ENCODE measurements at regions not wholly inside any gene's neighbourhood (a gene's known extent, or its start where the extent isn't known, plus 50 kb on each side); places are given as distances from the start of the nearest gene placed in this dataset.
A peak's percentile ranks its signal among the peaks of the same experiment; 100 is the strongest.
"Not testable (repeated sequence)": the region's sequence is repeated elsewhere in the genome, so short reads cannot be mapped to it uniquely, and the experiment has no call there.

DNA sequence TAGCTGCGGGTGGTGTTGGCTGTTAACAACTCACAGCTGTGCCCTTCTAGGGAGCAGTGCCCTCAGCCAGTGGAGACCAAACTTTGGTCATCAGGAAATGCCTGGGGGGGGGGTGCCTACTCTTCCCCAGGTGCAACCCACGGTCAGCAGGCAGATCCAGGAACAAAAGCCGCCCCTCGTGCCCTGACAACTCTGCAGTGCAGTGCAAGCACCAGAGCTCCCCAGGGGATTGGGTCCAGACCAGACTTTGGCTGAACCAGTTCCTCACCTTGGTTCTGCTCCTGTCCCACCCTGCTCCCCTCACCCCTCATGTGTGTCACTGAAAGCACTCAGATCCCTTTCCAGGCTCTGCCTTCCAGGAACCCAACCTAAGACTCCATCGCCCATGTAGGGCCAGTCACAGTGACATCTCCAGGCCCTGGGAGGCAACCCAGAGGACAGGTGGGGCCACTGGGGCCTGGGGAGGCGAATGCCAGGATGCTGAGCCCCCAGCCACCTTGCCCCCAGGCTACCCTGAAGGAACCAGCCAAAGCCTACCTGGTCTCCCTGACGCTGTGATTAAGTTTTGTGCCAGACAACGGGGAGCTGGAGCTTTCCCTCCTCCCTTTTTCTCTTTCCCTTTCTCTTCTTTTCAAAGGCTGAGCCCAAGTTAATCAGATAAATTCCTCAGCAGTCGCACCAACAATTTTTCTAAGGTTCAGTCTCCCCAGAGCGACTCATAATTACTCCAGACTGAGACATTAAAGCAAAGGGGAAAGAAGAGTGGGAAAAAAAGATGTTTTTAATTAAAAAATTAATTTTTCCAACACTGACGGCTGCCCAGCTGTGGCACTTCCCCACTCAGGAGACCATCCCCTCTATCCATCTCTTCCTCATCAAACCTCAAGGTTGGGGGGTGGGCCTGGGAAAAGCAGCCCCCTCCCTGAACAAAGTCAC is 207.5 kb upstream of the LINGO1 start:
- no peak for DNase-seq (ENCODE audit: low read depth)

DNA sequence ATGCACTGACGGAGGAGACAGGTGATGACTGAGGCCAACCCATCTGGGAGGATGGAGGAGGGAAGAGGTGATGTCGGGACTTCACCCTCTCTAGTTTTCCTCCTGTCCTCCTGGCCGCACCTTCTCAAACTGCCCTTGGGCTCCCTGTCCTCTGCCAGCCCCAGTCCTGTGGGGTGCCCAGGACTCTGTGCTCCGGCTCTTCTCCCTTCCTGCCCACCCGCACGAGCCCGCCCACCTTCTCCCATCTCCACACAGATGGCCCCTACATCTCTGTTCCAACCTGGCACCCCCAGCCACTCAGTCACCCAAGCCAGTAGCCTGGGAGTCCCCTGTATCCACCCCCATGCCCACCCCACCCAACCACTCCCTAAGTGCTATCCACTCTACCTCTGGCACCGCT is 206.7 kb upstream of the LINGO1 start:
- no peak for DNase-seq (ENCODE audit: low read depth)

DNA sequence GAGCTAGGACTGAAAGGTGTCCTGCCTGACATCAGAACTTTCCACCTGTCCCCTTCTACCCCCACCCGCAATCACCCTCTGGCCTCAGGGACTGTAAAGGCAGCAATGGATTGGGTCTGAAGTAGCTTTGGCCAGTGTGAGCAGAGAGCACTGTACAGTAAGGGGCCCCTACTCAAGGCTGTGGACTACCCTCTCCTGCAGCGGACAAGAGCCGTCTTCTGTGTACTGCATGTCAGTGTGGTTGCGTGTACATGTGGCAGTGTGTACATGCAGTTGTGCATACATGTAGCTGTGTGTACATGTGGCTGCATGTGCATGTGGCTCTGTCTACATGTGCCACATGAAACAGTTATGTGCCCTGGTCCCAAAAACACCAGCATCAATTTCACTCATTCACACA is 205.9 kb upstream of the LINGO1 start:
- DNase-seq (ENCODE audit: low read depth), result no peak

DNA sequence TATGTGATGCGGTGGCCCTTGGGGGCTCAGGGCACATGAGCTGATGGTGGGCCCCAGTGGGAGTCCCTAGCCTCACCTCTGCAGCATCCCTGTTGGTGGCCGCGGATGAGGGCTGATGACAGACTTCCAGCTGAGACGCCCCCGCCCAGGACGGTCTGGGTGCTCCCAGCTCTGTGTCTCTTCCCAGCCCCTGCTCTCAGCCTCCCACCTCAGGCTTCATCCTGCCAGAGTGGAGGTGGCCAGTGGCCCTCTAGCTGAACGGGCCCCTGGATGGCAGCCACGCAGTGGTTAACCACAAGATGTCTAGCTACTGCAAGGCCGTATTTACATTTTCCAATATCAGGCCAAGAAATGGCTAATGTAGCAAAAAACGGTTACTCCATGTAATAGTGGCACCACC is 205.3 kb upstream of the LINGO1 start:
- peak; percentile 39 for DNase-seq (ENCODE audit: low read depth)

DNA sequence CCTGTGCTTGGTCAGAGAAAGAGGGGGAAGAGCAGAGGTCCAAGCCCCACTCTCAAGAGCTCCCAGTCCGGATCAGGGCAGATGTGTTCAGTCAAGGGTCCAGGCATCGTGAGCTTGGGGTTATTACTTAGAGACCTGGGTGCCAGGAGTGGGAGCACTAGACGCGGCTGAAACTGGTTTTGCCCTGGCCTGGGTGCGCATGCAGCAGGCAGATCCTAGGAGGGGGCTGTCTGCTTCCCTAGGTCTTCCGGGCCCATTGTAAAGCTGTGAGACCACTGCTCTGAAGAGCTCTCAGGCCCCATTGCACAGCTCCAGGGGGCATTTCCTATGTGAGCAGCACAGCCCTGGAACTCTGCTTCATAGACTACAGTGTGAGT is 204.9 kb upstream of the LINGO1 start:
- no peak for DNase-seq (ENCODE audit: low read depth)

DNA sequence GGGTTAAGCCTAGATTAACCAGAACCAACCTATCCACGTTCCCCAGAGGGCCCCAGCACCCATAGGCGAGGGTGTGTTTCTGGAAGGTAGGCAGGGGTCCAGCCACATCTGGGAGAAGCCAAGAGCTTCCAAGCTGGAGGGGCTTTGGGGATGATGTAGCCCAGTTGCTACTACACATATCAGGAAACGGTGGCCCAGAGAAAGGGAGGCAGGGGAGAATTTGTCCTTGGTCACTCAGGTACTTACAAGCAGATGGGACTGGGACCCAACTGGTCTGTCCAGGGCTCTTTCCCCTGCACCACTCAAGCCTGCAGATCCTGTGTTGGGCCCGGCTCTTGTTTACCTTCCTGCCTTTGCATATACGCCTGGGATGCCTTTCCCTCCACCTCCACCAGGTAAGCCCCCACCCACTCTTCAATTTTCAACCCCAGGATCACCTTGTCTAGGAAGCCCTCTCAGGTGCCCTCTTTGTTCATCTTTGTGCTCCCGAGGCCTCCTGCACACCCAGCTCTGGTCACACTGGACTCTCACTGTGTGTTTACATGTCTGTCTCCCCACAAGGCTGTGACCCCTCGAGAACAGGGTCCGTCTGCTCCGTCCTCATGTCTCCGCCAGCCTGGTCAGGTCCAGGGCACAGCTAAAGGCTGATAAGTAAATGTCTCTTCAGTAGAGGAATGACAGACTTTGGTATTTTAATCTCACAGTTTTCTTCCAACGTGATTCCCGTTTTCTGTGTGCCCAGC is 204.4 kb upstream of the LINGO1 start:
- DNase-seq (ENCODE audit: low read depth), result no peak

DNA sequence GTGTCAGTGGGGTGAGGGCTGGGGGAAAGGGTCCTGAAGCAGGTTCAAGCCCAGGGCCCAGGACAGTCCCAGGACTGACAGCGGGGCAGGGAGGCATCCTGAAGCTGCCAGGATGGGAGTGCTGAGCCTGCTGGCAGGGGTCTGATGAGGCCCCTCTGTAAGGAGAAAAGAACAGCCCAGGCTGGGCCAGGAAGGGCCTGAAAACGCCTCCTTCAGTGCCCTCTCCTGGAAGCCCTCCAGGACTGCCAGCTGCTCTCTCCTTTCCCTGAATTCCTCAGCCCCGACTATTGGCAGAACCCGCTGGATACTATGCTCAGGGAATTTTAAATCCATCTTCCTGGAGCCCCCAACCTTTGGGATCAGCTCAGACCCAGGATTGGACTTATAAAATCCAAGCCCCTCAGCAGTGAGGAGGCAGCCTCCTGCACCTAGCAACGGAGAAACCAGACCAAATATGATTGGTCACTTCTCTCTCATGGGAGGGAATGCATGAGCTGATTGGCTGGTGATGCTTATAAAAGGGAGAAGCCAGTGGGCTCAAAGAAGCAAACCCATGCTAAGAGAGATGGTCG is 203.5 kb upstream of the LINGO1 start:
- DNase-seq (ENCODE audit: low read depth), result peak; percentile 38

DNA sequence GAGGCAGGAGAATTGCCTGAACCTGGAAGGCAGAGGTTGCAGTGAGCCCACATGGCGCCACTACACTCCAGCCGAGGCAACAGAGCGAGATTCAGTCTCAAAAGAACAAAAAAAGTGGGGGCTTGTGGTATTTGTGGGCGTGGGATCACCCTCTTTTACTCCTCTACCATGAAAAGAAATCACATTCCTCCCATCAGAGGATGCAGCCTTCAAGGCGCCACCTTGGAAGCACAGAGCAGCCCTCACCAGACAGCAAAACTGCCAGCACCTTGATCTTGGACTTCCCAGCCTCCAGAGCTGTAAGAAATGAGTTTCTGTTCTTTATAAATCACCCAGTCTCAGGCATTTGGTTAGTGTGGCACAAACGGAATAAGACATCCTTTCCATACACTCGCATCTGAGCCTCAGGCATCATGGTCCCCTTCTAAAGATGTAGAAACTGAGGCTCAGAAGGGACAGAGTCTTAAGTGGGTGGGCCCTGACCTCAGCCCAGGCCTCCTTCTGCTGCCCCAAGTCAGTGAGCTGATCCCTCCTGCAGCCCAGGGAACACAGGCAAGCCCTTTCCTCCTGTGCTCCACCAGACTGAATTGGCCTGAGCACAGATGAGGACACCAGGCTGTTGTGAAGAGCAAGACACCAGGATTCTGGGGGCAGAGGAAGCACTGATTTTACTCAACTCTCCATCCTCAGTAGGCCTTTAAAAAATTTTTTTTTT is 201.7 kb upstream of the LINGO1 start:
- no peak for DNase-seq (ENCODE audit: low read depth)

DNA sequence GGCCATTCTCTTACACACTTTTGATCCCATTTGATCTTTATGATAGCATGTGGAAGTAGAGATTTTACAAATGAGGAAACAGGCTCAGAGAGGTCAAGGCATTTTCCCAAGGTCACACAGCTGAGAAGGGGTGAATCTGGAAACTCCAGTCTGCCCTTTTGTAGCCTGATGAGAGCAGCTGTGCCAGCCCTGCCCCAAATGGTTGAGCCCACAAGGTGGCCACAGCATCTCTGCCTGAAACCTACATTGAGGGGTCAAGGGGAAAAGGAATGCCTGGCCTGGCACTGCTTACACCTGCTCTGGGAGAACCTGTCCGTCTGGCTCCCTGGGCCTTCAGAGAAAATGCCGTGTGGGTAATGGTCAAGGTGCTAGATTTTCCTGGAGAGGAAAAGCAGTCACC is 200.2 kb upstream of the LINGO1 start:
- DNase-seq (ENCODE audit: low read depth), result no peak

DNA sequence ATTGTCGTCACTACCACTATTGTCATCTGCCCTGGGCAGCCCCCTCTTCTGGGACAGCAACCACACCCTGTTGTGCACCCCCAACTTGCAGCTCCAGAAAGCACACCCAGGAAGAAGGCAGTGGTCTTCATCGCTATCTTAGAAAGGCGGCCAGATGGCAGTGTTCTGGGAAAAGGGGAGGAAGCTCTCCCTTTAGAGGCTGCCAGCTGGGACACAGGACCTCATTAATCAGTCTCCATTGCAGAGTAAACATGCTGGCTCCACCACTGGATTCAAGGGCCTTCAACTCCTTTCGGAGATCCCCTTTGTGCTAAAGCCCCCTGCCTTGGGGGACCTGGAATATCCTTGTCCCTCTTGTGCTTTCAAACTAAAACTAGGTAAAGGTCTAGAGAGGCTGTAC is 199.3 kb upstream of the LINGO1 start:
- no peak for DNase-seq (ENCODE audit: low read depth)

DNA sequence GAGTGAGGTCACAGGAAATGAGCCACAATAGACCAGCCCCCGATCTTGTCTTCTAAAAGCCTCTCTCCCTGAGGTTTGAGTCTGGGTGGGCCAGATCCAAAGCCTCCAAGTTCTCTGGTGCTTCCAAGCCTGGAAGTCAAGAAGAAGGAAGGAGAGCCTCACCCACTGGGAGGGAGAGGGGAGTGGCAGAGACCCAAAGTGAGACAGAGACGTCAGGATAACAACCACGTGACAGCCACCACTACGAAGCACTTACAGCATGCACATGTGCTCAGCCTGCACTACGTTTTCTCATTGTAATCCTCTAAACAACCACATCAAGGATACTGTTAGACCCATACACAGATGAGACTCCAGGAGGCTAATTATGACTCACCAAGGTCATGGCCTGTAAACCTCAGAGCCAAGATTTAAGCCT is 197.3 kb upstream of the LINGO1 start:
- DNase-seq (ENCODE audit: low read depth), result peak; percentile 89

DNA sequence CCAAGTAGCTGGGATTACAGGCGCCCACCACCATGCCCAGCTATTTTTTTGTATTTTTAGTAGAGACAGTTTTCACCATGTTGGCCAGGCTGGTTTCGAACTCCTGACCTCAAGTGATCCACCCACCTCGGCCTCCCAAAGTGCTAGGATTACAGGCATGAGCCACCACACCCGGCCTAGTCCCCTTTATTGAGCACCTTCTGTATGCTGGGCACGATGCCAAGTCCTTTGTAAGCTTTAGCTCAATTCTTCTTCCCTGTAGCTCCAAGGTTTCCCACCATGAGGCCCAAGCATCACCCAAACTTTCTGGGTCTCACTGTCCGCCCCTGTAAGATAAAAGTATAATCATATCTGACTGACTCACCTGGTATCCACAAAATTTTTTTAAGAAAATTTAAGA is 196.6 kb upstream of the LINGO1 start:
- not testable (repeated sequence) for DNase-seq (ENCODE audit: low read depth)

DNA sequence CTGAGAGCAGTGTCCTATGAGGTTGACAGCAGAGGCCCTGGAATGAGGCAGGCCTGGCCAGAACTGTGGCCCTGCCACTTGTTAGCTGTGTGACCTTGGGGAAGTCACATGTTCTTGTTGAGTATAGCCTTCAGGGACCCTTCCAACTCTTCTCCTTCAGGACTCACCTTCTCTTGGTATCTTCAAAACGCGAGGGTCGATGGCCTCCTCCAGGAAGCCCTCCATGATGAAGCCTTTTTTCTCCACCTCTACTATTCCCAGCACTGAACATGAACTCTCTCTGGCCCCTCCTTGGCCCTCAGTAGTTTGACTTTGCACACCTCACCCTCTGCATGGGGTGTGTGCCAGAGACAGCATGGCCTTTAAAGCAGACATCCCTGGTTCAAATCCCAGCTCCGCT is 195.1 kb upstream of the LINGO1 start:
- DNase-seq (ENCODE audit: low read depth), result no peak

DNA sequence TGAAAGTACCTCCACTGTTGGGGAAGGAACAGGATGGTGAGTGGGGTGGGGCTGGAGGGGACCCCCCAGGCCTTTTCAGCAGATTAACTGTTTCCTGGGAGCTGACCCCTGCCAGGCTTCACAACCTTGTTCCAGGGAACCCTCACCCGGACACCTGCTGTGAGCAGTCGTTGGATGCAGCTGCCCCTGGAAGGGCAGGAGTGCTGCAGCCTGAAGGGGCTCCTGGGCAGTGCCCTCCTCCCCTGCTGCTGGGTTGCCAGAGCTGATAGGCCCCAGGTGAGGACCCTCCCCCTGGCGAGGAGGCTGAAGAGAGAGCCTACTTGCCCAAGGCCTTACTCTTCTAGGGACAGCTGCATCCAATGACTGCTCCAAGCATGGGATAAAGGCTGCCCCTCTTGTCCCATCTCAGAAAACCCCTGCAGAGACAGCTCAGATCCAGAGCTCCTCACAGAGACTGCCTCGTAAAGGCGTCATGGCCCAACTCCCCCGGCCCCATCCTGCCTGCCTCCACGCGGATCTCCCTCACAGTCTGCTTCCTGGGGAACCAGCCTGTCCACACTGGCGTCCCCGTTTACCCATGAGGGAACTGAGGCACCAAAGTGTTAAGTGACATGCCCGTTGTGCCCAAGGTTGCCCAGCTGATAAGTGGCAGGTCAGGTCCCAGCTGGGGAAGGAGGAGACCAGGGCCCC is 193.4 kb upstream of the LINGO1 start:
- no peak for DNase-seq (ENCODE audit: low read depth)

DNA sequence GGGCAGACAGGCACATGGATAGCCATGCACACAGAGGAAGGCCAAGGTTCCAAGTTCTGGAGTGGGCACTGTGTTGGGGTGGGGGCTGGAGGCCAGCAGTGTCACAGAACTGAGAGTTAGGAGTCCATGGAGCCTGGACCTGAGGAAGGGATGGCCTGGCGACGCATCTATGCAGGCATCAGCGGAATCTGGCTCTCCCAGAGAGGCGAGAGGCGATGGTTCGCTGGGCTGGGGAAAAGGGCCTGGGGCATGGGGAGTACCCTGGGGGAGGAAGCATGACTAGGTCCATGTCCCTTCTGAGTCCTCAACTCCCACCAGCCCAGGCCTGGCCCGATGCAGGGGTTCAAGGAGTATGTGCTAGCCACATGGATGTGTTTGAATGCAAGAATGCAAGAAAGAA is 192.8 kb upstream of the LINGO1 start:
- no peak for DNase-seq (ENCODE audit: low read depth)

DNA sequence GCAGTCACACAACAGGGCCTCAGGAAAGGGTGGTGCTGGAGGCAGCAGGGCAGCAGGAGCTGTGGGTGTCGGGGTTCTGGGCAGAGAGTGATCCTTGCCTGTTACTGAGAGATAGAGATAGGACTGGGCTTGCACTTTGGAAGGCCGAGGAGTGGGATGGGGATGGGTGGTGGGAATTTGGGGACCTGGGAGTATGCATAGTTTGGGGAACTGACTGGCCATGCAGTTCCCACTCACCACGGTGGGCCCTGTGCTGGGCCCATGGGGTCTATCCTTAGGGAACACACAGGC is 192.5 kb upstream of the LINGO1 start:
- DNase-seq (ENCODE audit: low read depth), result no peak

DNA sequence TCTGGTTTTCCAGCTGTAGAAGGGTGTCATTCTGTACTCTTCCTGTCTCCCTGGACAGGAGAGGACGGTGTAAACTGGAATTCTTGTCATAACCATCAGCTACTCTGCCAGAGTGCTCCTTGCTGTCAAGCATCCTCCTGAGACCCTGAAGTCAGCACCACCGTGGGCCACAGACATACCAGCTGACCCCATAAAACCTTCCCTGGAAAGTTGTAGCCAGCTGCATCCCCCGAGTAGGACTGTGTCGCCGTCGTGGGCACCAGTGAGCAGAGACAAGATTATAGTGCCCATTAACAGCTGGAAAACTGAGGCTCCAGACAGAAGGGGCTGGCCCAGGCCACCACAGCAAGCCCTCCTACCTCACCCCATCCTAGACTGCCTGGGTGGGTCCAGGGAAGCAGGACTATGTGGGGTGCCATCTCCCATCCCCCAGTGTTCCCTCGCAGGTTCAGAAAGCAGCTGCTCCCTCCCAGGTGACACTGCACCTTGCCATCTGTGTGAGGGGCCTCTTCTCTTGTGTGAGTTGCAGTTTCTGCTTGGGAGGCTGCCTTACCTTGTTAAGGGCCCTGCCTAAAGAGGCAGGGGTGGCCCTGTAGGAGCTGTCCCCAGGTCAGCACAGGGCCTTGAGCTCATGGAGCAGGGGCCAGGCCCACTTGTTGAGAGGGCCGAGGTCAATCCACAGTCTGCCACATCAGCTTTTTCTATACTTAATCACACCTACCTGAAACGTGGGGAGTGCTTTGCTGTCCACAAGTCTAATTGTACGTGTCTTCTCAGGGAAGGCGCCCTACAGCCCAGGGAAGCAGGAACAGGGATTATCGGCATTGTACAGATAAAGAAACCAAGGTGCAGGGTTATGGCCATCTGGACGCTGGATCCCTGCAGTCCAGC is 191.9 kb upstream of the LINGO1 start:
- DNase-seq (ENCODE audit: low read depth), result no peak

DNA sequence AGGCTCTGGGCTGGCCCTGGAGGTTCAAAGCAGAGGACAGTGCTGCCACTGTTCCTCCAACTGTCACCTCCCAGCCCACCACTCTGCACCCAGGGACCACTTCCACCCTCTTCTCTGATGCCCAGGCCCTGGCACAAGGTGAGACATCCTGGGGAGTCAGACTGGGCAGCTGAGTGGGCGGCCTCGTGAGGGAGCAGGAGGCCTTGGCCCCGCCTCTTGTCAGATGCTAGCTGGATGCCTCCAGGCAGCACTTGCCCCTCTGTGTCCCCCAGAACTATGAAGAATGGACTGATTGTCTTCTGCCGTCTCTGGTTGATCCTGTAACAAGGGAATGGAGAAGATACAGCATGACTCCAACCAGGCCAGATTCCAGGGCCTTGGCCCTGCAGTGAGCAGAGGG is 191.0 kb upstream of the LINGO1 start:
- no peak for DNase-seq (ENCODE audit: low read depth)

DNA sequence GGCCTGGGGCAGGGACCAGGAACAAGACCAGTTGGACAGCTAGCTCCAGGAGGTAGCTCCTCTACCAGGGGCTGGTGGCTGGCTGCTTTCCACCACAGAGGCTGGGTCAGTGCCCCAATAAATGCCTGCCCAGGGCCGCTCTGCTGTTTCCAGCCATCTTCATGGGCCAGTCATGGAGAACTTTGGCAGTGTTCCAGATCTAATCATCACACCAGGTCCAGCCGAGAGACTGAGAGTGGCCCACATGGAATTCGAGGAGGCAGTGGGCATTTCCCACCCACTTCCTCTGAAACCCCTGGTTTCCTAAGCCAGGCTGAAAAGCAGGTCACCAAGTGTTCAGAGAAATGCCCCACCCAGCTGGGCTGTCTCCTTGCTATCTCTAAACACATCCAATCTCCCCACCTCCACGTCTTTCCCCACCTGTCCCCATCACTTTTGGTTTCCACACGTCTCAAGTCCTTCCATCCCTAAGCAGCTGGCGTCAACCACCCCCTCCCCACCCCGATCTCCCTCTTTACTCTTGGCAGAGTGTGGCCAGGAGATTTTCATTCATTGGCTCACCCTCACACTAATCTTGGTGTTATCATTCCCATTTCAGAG is 190.0 kb upstream of the LINGO1 start:
- DNase-seq (ENCODE audit: low read depth), result no peak

DNA sequence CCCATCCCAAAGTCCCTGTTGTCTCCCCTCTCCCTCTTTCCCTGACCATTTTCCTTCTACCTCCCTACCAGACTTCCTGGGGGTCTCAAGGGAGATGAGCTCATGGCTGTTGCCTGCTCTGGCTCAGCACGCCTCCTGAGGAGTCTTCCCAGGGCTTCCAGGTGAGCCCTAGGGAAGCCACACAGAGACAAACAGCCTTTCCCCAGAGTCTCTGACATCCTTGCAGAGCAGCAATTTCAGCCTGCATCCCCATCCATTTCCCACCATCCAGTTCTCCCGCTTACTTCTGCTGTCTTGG is 189.2 kb upstream of the LINGO1 start:
- no peak for DNase-seq (ENCODE audit: low read depth)

All from RPMI7951 (cell line).